SK-N-SH (cell line): ENCODE measurements at regions not wholly inside any gene's neighbourhood (a gene's known extent, or its start where the extent isn't known, plus 50 kb on each side); places are given as distances from the start of the nearest gene placed in this dataset.

ENCODE experiments used
- CTCF ChIP-seq: fragments of 200-600 bp; sonication (generic); IDR thresholded peaks from 2 replicates; pipeline ENCODE4 v1.6.1; 2017; ENCODE audit warnings: antibody characterized with exemption, mild to moderate bottlenecking, moderate library complexity
- SIN3A ChIP-seq: IDR thresholded peaks from 2 replicates; pipeline ENCODE4 v1.6.1; 2012; ENCODE audit warnings: low read depth, mild to moderate bottlenecking, low read length, moderate library complexity, borderline replicate concordance
- USF1 ChIP-seq: IDR thresholded peaks from 2 replicates; pipeline ENCODE4 v1.4.0; 2012; ENCODE audit warnings: low read depth, borderline replicate concordance

GRCh38 chr5:118486647-118487225, 501.6 kb downstream of the DTWD2 start:
- TF ChIP-seq SIN3A (no peak), CTCF (no peak), USF1 (no peak)
